Occipital lobe (tissue), 2 donors: ENCODE measurements at regions not wholly inside any gene's neighbourhood (a gene's known extent, or its start where the extent isn't known, plus 50 kb on each side); places are given as distances from the start of the nearest gene placed in this dataset. TPM values are rescaled to one million over a fixed set of nuclear protein-coding genes. Genes with fewer than 3 reads are reported as not detected.

Experiments used
- DNase-seq: peaks from one replicate; lab custom pipeline; 2025; lab: John Stamatoyannopoulos, UW
- small RNA-seq: library from RNA; depleted of rRNA; stranded (forward); fragments of <200 nt; gene quantifications from one replicate; pipeline ENCODE3, GENCODE V24; 2014

DNA sequence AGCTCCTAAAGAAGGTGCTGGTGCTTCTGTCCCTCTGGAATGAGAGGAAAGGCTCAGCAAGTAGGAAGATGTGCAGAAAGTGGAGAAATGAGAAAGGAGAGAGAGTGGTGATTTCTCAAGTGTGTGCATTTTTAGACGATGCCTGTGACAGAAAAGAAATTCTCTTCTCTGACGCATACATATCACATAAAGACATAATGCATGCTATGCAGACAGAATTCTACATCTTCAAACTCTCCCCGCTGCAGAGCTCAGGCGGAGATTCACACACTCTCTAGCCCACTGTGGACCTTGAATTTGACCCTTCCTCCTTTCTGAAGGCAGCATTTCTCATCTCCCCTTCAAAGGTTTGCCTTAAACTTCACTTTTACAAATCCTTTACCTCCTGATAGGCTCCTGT lies 52.0 kb upstream of the CAMK1G start:
- DNase-seq = no peak

Small RNA genes lying in the stretch of these regions (small RNA-seq; reads per million reads assigned to genes)
- gene AC104465.1 = not detected
